SK-N-MC (cell line): ENCODE measurements at regions not wholly inside any gene's neighbourhood (a gene's known extent, or its start where the extent isn't known, plus 50 kb on each side); places are given as distances from the start of the nearest gene placed in this dataset.

Source experiments
- DNase-seq: peaks from one replicate; pipeline ENCODE4 v3.0.0-alpha.2; 2011; ENCODE audit warnings: low read depth, low spot score
- H3K27ac ChIP-seq: fragments of 200-600 bp; sonication (generic); 2 replicates; pipeline ENCODE4 v1.5.1; 2016; ENCODE audit warnings: mixed run types
- H3K36me3 ChIP-seq: fragments of 200-600 bp; sonication (generic); 2 replicates; pipeline ENCODE4 v1.6.1; 2017; ENCODE audit warnings: antibody characterized with exemption, low read length, mixed read lengths; ENCODE audit not compliant: insufficient read depth
- H3K4me3 ChIP-seq: fragments of 200-600 bp; sonication (generic); 2 replicates; pipeline ENCODE4 v1.5.1; 2016
- H3K9ac ChIP-seq: fragments of 200-600 bp; sonication (generic); 2 replicates; pipeline ENCODE4 v1.8.0; 2017; ENCODE audit warnings: mixed run types, mixed read lengths; ENCODE audit not compliant: insufficient read length
- H3K9me3 ChIP-seq: fragments of 200-600 bp; sonication (generic); 2 replicates; pipeline ENCODE4 v1.6.1; 2017; ENCODE audit warnings: low read depth, mild to moderate bottlenecking, antibody characterized with exemption, low read length, moderate library complexity, mixed read lengths
- EZH2 ChIP-seq: fragments of 200-600 bp; sonication (generic); IDR thresholded peaks from one replicate; pipeline ENCODE4 v1.6.1; 2017; ENCODE audit warnings: antibody characterized with exemption
- FOXP2 ChIP-seq: optimal IDR thresholded peaks from 2 replicates; pipeline ENCODE3; 2011; ENCODE audit warnings: mild to moderate bottlenecking, moderate library complexity; ENCODE audit not compliant: insufficient read depth; ENCODE audit errors: extremely low read length, control extremely low read depth
- POLR2AphosphoS5 ChIP-seq: IDR thresholded peaks from 2 replicates; pipeline ENCODE4 v1.6.1; 2012; ENCODE audit warnings: mild to moderate bottlenecking, low read depth, low read length, borderline replicate concordance

DNA sequence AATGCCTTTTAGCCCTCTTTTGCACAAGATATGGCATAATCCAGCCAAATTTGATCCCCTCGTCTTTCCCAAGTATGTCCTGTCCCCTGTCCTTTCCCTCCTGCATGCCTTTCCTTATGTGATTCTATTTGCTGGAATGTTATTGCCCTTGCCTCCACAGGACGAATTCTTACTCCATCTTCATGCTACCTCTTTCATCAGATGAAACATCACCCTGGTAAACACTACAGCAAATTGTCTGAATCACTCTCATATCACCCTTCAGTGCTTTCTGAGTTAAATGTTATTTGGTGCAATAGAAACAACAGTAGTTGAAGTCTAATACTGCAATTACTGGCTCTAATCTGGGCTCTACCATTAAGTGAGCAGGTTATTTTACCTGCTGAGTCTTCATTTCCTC is 52.2 kb upstream of the FAT1 start:
- Histone ChIP-seq H3K27ac (no peak overlapping the region), H3K36me3 (no peaks in the 10 kb centered on the region), H3K9ac (no peak overlapping the region), H3K4me3 (no peak overlapping the region), H3K9me3 (no peaks in the 10 kb centered on the region)
- no peak for DNase-seq
- no peak for TF ChIP-seq FOXP2
- TF ChIP-seq EZH2, result no peak
- TF ChIP-seq POLR2AphosphoS5, result no peak

DNA sequence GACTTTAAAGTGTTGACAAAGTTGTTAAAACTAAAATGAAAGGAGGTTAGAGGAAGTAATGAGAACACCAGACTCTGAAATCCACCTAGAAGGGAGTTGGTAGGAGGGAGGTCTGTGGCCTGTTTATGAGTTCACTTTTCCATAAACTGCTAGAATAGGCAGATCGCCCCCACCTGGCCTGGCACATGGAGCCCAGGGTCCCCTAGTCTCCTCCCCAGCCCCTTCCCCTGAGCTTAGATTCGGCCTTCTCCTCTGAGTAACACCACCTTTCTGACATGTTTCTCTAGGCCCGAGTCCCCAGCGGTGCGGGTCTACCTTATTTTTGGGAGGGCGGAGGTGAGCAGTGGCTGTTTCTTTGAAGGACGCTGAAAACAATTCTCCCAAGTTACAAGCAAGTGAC is 54.5 kb upstream of the FAT1 start:
- Histone ChIP-seq H3K9ac (no peak overlapping the region), H3K27ac (no peak overlapping the region), H3K36me3 (no peaks in the 10 kb centered on the region), H3K9me3 (no peaks in the 10 kb centered on the region), H3K4me3 (no peak overlapping the region)
- DNase-seq, result no peak
- TF ChIP-seq POLR2AphosphoS5, result no peak
- TF ChIP-seq EZH2, result no peak
- no peak for TF ChIP-seq FOXP2

DNA sequence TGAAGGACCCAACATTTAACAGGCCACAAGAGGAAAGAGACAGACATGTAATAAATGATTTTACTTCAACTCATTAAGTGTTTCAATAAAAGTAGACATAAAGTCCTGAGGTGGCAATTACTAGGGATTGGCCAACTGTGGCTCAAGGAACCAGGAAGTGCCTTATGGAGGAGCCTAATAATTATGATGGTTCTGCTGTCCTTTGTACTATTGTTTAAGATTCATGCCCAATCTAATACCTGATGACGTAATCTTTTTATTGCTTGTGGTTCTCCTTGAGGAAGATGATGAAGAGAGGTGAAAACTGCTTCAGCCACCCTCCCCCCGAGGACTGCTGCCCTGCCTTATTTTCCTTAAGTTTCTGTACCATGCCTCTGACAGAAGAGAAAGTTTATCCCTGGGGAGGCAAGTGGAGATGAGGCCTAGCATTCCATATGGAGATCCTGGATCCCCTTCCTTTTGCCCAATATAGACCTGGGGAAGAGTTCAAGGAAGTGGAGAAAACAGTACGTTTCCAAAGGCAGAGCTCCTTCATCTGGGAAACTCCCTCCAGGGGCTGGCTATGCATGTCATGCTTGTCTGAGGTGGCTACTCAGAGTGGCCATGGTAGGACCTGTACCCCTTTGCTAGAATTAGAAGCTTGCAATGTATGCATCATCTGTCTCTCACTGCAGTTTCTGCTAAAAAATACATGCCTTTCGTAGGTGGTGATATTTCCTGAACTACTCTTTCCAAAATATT is 56.8 kb upstream of the FAT1 start:
- no peak for DNase-seq
- Histone ChIP-seq H3K36me3 (no peaks in the 10 kb centered on the region), H3K9ac (no peak overlapping the region), H3K27ac (no peak overlapping the region), H3K4me3 (no peak overlapping the region), H3K9me3 (no peaks in the 10 kb centered on the region)
- TF ChIP-seq POLR2AphosphoS5 (no peak), EZH2 (no peak), FOXP2 (no peak)

DNA sequence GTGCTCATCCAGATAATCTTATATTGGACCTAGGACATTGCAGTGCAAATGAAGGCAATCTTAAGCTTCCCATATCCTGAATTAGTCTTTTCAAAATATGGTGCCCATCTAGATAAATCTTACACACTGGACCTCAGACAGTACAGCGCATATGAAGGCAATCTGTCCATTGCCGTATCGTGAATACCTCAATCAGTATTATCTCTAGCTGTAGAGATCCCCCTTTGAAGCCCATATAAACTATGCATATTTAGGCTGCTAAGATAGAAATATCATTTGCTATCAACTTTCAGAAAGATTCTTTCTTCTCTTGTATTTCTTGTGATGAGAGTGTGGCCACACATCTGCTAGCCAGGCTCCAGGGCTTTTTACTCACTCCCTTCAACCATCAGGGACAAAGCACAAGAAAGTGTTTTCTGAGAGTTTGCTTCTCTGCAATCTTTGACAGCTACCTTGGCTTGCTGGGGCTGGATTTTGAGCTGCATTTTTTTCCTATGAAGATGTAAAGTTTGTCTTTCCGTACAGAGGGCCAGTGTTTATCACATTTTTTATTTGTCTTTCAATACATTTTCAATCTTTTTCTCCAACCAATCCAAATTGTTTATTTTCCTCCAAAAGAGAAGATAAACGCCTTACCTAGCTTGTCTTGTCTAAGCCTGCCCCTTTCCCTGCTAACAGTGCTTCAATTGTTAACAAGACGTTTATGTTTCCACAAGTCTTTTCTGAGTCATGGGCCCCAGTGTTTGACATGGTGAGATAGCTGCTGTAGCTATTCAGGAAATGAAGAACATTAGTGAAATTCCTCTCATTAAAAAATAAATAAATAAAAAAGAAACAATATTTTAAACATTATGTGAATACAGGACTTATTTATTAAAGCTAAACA is 57.6 kb upstream of the FAT1 start:
- TF ChIP-seq EZH2, result no peak
- no peak for TF ChIP-seq FOXP2
- TF ChIP-seq POLR2AphosphoS5, result no peak
- no peak for DNase-seq
- H3K36me3 ChIP-seq, result no peaks in the 10 kb centered on the region
- H3K9ac ChIP-seq, result no peak overlapping the region
- H3K9me3 ChIP-seq, result no peaks in the 10 kb centered on the region
- no peak overlapping the region for H3K27ac ChIP-seq
- no peak overlapping the region for H3K4me3 ChIP-seq

DNA sequence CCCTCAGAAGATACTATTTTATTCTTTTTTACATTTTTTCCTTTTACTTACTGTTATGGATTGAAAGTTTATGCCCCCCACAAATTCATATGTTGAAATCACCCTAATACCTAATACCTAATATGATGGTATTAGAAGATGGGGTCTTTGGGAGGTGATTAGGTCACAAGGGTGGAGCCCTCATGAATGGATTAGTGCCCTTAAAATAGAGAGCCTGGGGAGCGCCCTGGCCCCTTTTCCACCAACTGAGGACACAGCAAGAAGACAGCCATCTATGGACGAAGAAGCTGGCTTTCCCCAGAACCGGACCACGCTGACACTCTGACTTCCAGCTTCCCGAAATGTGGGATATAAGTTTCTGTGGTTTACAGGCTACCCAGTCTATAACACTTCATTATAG is 58.6 kb upstream of the FAT1 start:
- Histone ChIP-seq H3K9me3 (no peaks in the 10 kb centered on the region), H3K36me3 (no peaks in the 10 kb centered on the region), H3K4me3 (no peak overlapping the region), H3K27ac (no peak overlapping the region), H3K9ac (no peak overlapping the region)
- no peak for DNase-seq
- TF ChIP-seq FOXP2 (no peak), POLR2AphosphoS5 (no peak), EZH2 (no peak)

DNA sequence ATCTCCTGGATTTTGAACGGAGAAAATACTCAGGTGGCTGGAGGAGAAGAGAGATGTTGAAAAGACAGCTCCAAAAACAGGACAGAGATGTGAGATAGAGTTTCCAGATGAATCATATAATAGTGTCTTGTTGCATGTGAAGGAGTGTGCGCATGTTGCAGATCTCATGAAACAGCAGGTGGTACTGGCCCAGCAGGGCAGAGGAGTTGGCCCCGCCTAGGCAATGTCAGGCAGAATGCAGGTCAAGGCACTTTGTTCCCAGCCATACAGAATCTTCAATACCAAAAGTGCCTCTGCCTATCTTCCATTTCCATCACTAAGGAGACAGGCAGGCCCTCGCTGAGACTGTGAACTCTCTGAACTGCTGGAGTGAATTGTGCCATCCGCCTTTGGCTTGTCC is 63.9 kb upstream of the FAT1 start:
- Histone ChIP-seq H3K36me3 (no peaks in the 10 kb centered on the region), H3K9ac (no peak overlapping the region), H3K27ac (no peak overlapping the region), H3K9me3 (no peaks in the 10 kb centered on the region), H3K4me3 (no peak overlapping the region)
- no peak for DNase-seq
- TF ChIP-seq POLR2AphosphoS5 (no peak), FOXP2 (no peak), EZH2 (no peak)

DNA sequence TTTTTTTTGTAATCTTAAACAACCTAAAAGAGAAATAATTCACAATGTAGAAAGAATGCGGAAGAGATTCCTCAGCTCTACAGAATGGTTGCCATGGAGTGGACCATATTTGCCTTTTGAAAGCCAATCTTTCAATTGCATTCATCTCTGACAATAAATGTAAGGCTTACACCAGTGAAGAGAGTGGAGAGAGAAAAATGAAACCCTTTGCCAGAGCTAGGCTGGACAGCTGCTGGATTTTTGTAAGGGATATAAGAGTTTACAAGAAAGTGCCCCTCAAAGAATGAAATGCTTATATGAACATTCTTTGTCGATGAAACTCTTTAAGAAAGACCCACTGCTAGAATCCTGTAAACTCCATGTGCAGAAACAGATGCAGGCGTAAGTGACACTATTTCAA is 66.0 kb upstream of the FAT1 start:
- TF ChIP-seq POLR2AphosphoS5, result no peak
- no peak for TF ChIP-seq FOXP2
- TF ChIP-seq EZH2, result no peak
- H3K27ac ChIP-seq, result no peak overlapping the region
- DNase-seq, result no peak
- H3K9ac ChIP-seq, result no peak overlapping the region
- no peaks in the 10 kb centered on the region for H3K36me3 ChIP-seq
- H3K9me3 ChIP-seq, result no peaks in the 10 kb centered on the region
- no peak overlapping the region for H3K4me3 ChIP-seq

DNA sequence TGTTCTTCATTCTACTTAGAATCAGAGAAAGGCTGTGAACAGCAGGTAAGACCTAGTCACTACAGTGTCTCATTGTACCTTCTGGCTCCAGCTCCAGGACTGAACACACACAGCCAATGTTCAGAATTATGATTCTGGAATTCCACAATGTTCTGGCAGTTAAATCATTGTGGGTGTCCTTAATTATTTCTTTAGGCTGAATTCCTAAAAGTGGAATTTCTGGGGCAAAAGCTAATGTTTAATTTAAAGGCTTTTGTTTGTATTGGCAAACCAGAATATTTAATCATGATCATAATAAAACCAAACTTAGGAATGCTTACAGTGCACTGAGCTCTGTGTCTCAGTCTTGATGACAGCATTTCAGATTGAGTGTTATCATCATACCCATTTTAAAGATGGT is 67.0 kb upstream of the FAT1 start:
- Histone ChIP-seq H3K36me3 (no peaks in the 10 kb centered on the region), H3K27ac (no peak overlapping the region), H3K9ac (no peak overlapping the region), H3K9me3 (no peaks in the 10 kb centered on the region), H3K4me3 (no peak overlapping the region)
- no peak for DNase-seq
- TF ChIP-seq FOXP2 (no peak), EZH2 (no peak), POLR2AphosphoS5 (no peak)
